Type B pancreatic cell (in vitro differentiated cells): ENCODE measurements at regions not wholly inside any gene's neighbourhood (a gene's known extent, or its start where the extent isn't known, plus 50 kb on each side); places are given as distances from the start of the nearest gene placed in this dataset.

Experiments
- DNase-seq: peaks from one replicate; pipeline ENCODE4 v3.0.0; 2021; ENCODE audit warnings: mixed read lengths; ENCODE audit not compliant: unreplicated experiment; ENCODE audit errors: extremely low spot score
- H3K27ac Mint-ChIP-seq: 2 replicates; pipeline ENCODE4 v1.8.0; 2021; ENCODE audit warnings: mild to moderate bottlenecking, mixed read lengths
- H3K27me3 Mint-ChIP-seq: 2 replicates; pipeline ENCODE4 v1.8.0; 2021; ENCODE audit warnings: mixed read lengths
- H3K36me3 Mint-ChIP-seq: 2 replicates; pipeline ENCODE4 v1.8.0; 2021; ENCODE audit warnings: mixed read lengths
- H3K4me1 Mint-ChIP-seq: one replicate; pipeline ENCODE4 v1.8.0; 2021; ENCODE audit warnings: mixed read lengths; ENCODE audit not compliant: unreplicated experiment
- H3K4me3 Mint-ChIP-seq: 2 replicates; pipeline ENCODE4 v1.8.0; 2021; ENCODE audit warnings: mild to moderate bottlenecking, mixed read lengths
- H3K9me3 Mint-ChIP-seq: 2 replicates; pipeline ENCODE4 v1.8.0; 2021; ENCODE audit warnings: mixed read lengths
- CTCF ChIP-seq: fragments of 200-600 bp; sonication (generic); conservative IDR thresholded peaks from 2 replicates; pipeline ENCODE4 v1.5.0; 2021; ENCODE audit warnings: antibody characterized with exemption, mild to moderate bottlenecking

- Mint-ChIP-seq H3K27me3 (no peaks in the 10 kb centered on the region), H3K4me1 (no peaks in the 10 kb centered on the region), H3K36me3 (peaks cover 18% of the 10 kb centered on the region), H3K4me3 (no peak overlapping the region), H3K27ac (no peak overlapping the region), H3K9me3 (peaks cover 16% of the 10 kb centered on the region)
- no peak for TF ChIP-seq CTCF
- DNase-seq, result no peak
Observed at GRCh38 chr17:82998637-82999036, 80.8 kb upstream of the METRNL start.

GRCh38 chr17:83000738-83001137 is 78.7 kb upstream of the METRNL start:
- peaks cover 8% of the 10 kb centered on the region for H3K36me3 Mint-ChIP-seq
- no peaks in the 10 kb centered on the region for H3K4me1 Mint-ChIP-seq
- TF ChIP-seq CTCF, result no peak

GRCh38 chr17:83002118-83002805 is 77.1 kb upstream of the METRNL start:
- Mint-ChIP-seq H3K36me3 (peaks cover 17% of the 10 kb centered on the region), H3K27ac (no peak overlapping the region), H3K4me3 (no peak overlapping the region)

More at GRCh38 chr17:83000738-83001137, 78.7 kb upstream of the METRNL start:
- no peaks in the 10 kb centered on the region for H3K27me3 Mint-ChIP-seq
- DNase-seq, result no peak
- H3K9me3 Mint-ChIP-seq, result peaks cover 10% of the 10 kb centered on the region
- H3K27ac Mint-ChIP-seq, result no peak overlapping the region
- H3K4me3 Mint-ChIP-seq, result no peak overlapping the region

GRCh38 chr17:83004791-83005380 is 74.5 kb upstream of the METRNL start:
- TF ChIP-seq CTCF, result no peak
- Mint-ChIP-seq H3K27me3 (no peaks in the 10 kb centered on the region), H3K4me1 (peaks cover 11% of the 10 kb centered on the region), H3K4me3 (no peak overlapping the region), H3K9me3 (no peaks in the 10 kb centered on the region), H3K36me3 (peaks cover 14% of the 10 kb centered on the region), H3K27ac (no peak overlapping the region)
- no peak for DNase-seq

More at GRCh38 chr17:83002118-83002805, 77.1 kb upstream of the METRNL start:
- Mint-ChIP-seq H3K27me3 (no peaks in the 10 kb centered on the region), H3K9me3 (peaks cover 4% of the 10 kb centered on the region), H3K4me1 (peaks cover 6% of the 10 kb centered on the region)
- no peak for TF ChIP-seq CTCF
- DNase-seq, result peak; percentile 64

GRCh38 chr17:83005639-83006038 is 73.8 kb upstream of the METRNL start:
- Mint-ChIP-seq H3K27me3 (no peaks in the 10 kb centered on the region), H3K27ac (no peak overlapping the region), H3K4me3 (no peak overlapping the region), H3K36me3 (peaks cover 14% of the 10 kb centered on the region), H3K4me1 (peaks cover 15% of the 10 kb centered on the region), H3K9me3 (no peaks in the 10 kb centered on the region)
- TF ChIP-seq CTCF, result no peak
- peak; percentile 58 for DNase-seq
